H1 (cell line): ENCODE measurements at regions not wholly inside any gene's neighbourhood (a gene's known extent, or its start where the extent isn't known, plus 50 kb on each side); places are given as distances from the start of the nearest gene placed in this dataset.

Experiments used
- CTCF ChIA-PET: fragments of 300-600 bp; sonication (Branson Sonifier 250); formaldehyde crosslinking; loops from one replicate; lab custom pipeline; 2021; ENCODE audit not compliant: partially characterized antibody; lab: Charles Lee
- POLR2A ChIA-PET: fragments of 300-600 bp; sonication (Branson Sonifier 250); formaldehyde crosslinking; loops from one replicate; lab custom pipeline; 2021; ENCODE audit warnings: inconsistent platforms; ENCODE audit not compliant: partially characterized antibody; lab: Charles Lee
- DNase-seq, 2 experiments: peaks; one replicate each; pipeline versions ENCODE4 v3.0.0 to v3.0.0-alpha.2; 2010 to 2022; ENCODE audit warnings: low spot score in 2 of 2, low read depth in 1 of 2, mixed read lengths in 1 of 2
- FAIRE-seq: peaks from 2 replicates; lab custom pipeline; 2011; peaks lifted over from hg19 to GRCh38; lab: Jason Lieb, UNC
- H2AFZ ChIP-seq: 2 replicates; pipeline ENCODE4 v1.8.1; 2012; ENCODE audit warnings: low read length, inconsistent platforms
- H2AK5ac ChIP-seq: 2 replicates; pipeline ENCODE4 v1.6.1; 2013; ENCODE audit warnings: low read depth, low read length
- H2BK120ac ChIP-seq: replicated peaks from 2 replicates; pipeline ENCODE3; 2013; ENCODE audit warnings: low read depth, low read length, inconsistent platforms
- H2BK12ac ChIP-seq: 2 replicates; pipeline ENCODE4 v1.6.1; 2013; ENCODE audit warnings: low read depth, low read length
- H2BK15ac ChIP-seq: 2 replicates; pipeline ENCODE4 v1.6.1; 2013; ENCODE audit warnings: low read length
- H2BK20ac ChIP-seq: 2 replicates; pipeline ENCODE4 v1.6.1; 2013; ENCODE audit warnings: low read length
- H2BK5ac ChIP-seq: 2 replicates; pipeline ENCODE4 v1.6.1; 2013; ENCODE audit warnings: low read depth, low read length
- H3K14ac ChIP-seq: 2 replicates; pipeline ENCODE4 v1.6.1; 2013; ENCODE audit warnings: inconsistent platforms; ENCODE audit not compliant: insufficient read length
- H3K18ac ChIP-seq: 2 replicates; pipeline ENCODE4 v1.6.1; 2013; ENCODE audit warnings: low read length; ENCODE audit errors: extremely low read depth
- H3K23ac ChIP-seq: 2 replicates; pipeline ENCODE4 v1.6.1; 2013; ENCODE audit warnings: inconsistent platforms; ENCODE audit not compliant: insufficient read length
- H3K23me2 ChIP-seq: 2 replicates; pipeline ENCODE4 v1.6.1; 2013; ENCODE audit warnings: low read depth, low read length
- H3K27ac ChIP-seq: 2 replicates; pipeline ENCODE4 v1.6.1; 2011; ENCODE audit warnings: low read depth, low read length, inconsistent platforms
- H3K27me3 ChIP-seq, 4 experiments: replicated peaks in 1 of 4; 1 replicate in 1 of 4; 2 replicates in 3 of 4; pipeline versions ENCODE4 v1.6.1 to v1.8.1; 2011 to 2013; ENCODE audit warnings: low read length in 3 of 4, mild to moderate bottlenecking in 3 of 4, inconsistent platforms in 2 of 4, mixed read lengths in 2 of 4, moderate library complexity in 1 of 4; ENCODE audit not compliant: control insufficient read depth in 3 of 4, insufficient read depth in 3 of 4; ENCODE audit errors: extremely low read depth in 1 of 4
- H3K36me3 ChIP-seq, 4 experiments: 2 replicates each; pipeline versions ENCODE4 v1.6.1 to v1.8.1; 2011 to 2013; ENCODE audit warnings: mild to moderate bottlenecking in 4 of 4, low read length in 3 of 4, moderate library complexity in 2 of 4, control low read depth in 1 of 4, inconsistent platforms in 1 of 4; ENCODE audit not compliant: insufficient read depth in 4 of 4, control insufficient read depth in 2 of 4
- H3K4ac ChIP-seq: replicated peaks from 2 replicates; pipeline ENCODE3; 2013; ENCODE audit warnings: low read length, low read depth, mixed read lengths, inconsistent platforms; ENCODE audit not compliant: insufficient read length
- H3K4me1 ChIP-seq, 4 experiments: replicated peaks in 1 of 4; 1 replicate in 1 of 4; 2 replicates in 3 of 4; pipeline versions ENCODE4 v1.6.1 to v1.8.1; 2011 to 2013; ENCODE audit warnings: low read length in 3 of 4, inconsistent platforms in 2 of 4, mixed read lengths in 1 of 4; ENCODE audit not compliant: insufficient read depth in 4 of 4, control insufficient read depth in 3 of 4
- H3K4me2 ChIP-seq, 2 experiments: 2 replicates each; pipeline versions ENCODE4 v1.6.1 to v1.8.1; 2011 to 2013; ENCODE audit warnings: low read depth in 2 of 2, low read length in 2 of 2, control low read depth in 1 of 2, inconsistent platforms in 1 of 2, mild to moderate bottlenecking in 1 of 2; ENCODE audit not compliant: insufficient read depth in 1 of 2
- H3K4me3 ChIP-seq, 4 experiments: fragments of 200-600, 300-600 bp in 1 of 4; sonication (generic), shearing (Covaris generic), sonication (Bioruptor Twin) in 1 of 4; 2 replicates each; pipeline versions ENCODE4 v1.5.1 to v1.8.1; 2011 to 2016; ENCODE audit warnings: low read length in 4 of 4, low read depth in 3 of 4, control low read depth in 2 of 4, inconsistent platforms in 2 of 4, mild to moderate bottlenecking in 2 of 4, mixed read lengths in 1 of 4, moderate library complexity in 1 of 4; ENCODE audit not compliant: insufficient read depth in 2 of 4; ENCODE audit errors: extremely low read depth in 1 of 4
- H3K56ac ChIP-seq: replicated peaks from 2 replicates; pipeline ENCODE3; 2013; ENCODE audit warnings: low read depth, mild to moderate bottlenecking, mixed read lengths, low read length, inconsistent platforms; ENCODE audit not compliant: insufficient read length
- H3K79me1 ChIP-seq: 2 replicates; pipeline ENCODE4 v1.6.1; 2013; ENCODE audit warnings: low read depth, low read length, control low read depth
- H3K79me2 ChIP-seq, 2 experiments: 2 replicates each; pipeline versions ENCODE4 v1.6.1 to v1.8.1; 2012 to 2013; ENCODE audit warnings: low read length in 2 of 2, mild to moderate bottlenecking in 2 of 2, inconsistent platforms in 1 of 2; ENCODE audit not compliant: insufficient read depth in 2 of 2, control insufficient read depth in 1 of 2
- H3K9ac ChIP-seq, 4 experiments: replicated peaks in 1 of 4; 1 replicate in 1 of 4; 2 replicates in 3 of 4; pipeline versions ENCODE4 v1.6.1 to v1.8.1; 2011 to 2013; ENCODE audit warnings: low read depth in 3 of 4, low read length in 3 of 4, control low read depth in 2 of 4, mild to moderate bottlenecking in 2 of 4, moderate library complexity in 2 of 4, inconsistent platforms in 1 of 4; ENCODE audit errors: extremely low read depth in 1 of 4
- H3K9me3 ChIP-seq, 2 experiments: 2 replicates each; pipeline versions ENCODE4 v1.6.1 to v1.8.1; 2012 to 2013; ENCODE audit warnings: mild to moderate bottlenecking in 2 of 2, moderate library complexity in 2 of 2, control low read depth in 1 of 2, inconsistent platforms in 1 of 2, low read depth in 1 of 2, low read length in 1 of 2, mixed read lengths in 1 of 2; ENCODE audit not compliant: insufficient read depth in 2 of 2
- H4K20me1 ChIP-seq, 2 experiments: replicated peaks in 1 of 2; 2 replicates each; pipeline versions ENCODE3 to v1.8.1; 2011 to 2013; ENCODE audit warnings: inconsistent platforms in 2 of 2, low read length in 2 of 2, mild to moderate bottlenecking in 1 of 2; ENCODE audit not compliant: insufficient read depth in 2 of 2, control insufficient read depth in 1 of 2
- H4K5ac ChIP-seq: 2 replicates; pipeline ENCODE4 v1.6.1; 2013; ENCODE audit warnings: low read length, low read depth, mixed read lengths, inconsistent platforms; ENCODE audit not compliant: insufficient read length
- H4K8ac ChIP-seq: 2 replicates; pipeline ENCODE4 v1.8.0; 2013; ENCODE audit warnings: mild to moderate bottlenecking, moderate library complexity, low read length, inconsistent platforms; ENCODE audit not compliant: insufficient read depth; ENCODE audit errors: extremely low read depth
- H4K91ac ChIP-seq: replicated peaks from 2 replicates; pipeline ENCODE3; 2013; ENCODE audit warnings: low read length, mixed read lengths, inconsistent platforms; ENCODE audit not compliant: insufficient read length
- ATF2 ChIP-seq: IDR thresholded peaks from 2 replicates; pipeline ENCODE4 v1.6.1; 2012; ENCODE audit warnings: low read length, inconsistent platforms
- BCL11A ChIP-seq, 2 experiments: IDR thresholded peaks; one replicate each; pipeline ENCODE4 v1.6.1; 2011; ENCODE audit warnings: low read depth in 2 of 2, low read length in 2 of 2, mild to moderate bottlenecking in 2 of 2
- BRCA1 ChIP-seq: IDR thresholded peaks from 2 replicates; pipeline ENCODE4 v1.6.1; 2012; ENCODE audit warnings: low read depth, low read length, improper control_type of control experiment
- CTBP2 ChIP-seq: IDR thresholded peaks from 2 replicates; pipeline ENCODE4 v1.7.0; 2011; ENCODE audit warnings: borderline replicate concordance, mild to moderate bottlenecking, moderate library complexity, mixed read lengths, low read length; ENCODE audit not compliant: insufficient read depth, insufficient read length
- EGR1 ChIP-seq: IDR thresholded peaks from 2 replicates; pipeline ENCODE4 v1.6.1; 2011; ENCODE audit warnings: low read depth, low read length, borderline replicate concordance
- EP300 ChIP-seq, 2 experiments: IDR thresholded peaks; 1 replicate in 1 of 2; 2 replicates in 1 of 2; pipeline ENCODE4 v1.6.1; 2011 to 2012; ENCODE audit warnings: low read depth in 2 of 2, low read length in 2 of 2, mild to moderate bottlenecking in 2 of 2, borderline replicate concordance in 1 of 2, inconsistent platforms in 1 of 2, moderate library complexity in 1 of 2
- EZH2 ChIP-seq: fragments of 200-600 bp; sonication (generic); IDR thresholded peaks from 2 replicates; pipeline ENCODE4 v1.7.1; 2012; ENCODE audit warnings: low read depth, mild to moderate bottlenecking, moderate library complexity, low read length, inconsistent platforms; ENCODE audit not compliant: severe bottlenecking
- GTF2F1 ChIP-seq: IDR thresholded peaks from 2 replicates; pipeline ENCODE4 v1.6.1; 2012; ENCODE audit warnings: low read depth, low read length, improper control_type of control experiment, borderline replicate concordance
- JUND ChIP-seq: IDR thresholded peaks from 2 replicates; pipeline ENCODE4 v1.6.1; 2011; ENCODE audit warnings: mild to moderate bottlenecking, improper control_type of control experiment, low read length
- KDM5A ChIP-seq: fragments of 200-600 bp; IDR thresholded peaks from 2 replicates; pipeline ENCODE4 v1.7.1; 2012; ENCODE audit warnings: mild to moderate bottlenecking, low read length, inconsistent platforms, mixed read lengths
- SRF ChIP-seq: IDR thresholded peaks from 2 replicates; pipeline ENCODE4 v1.6.1; 2011; ENCODE audit warnings: mild to moderate bottlenecking, low read depth, low read length, moderate library complexity
- YY1 ChIP-seq: IDR thresholded peaks from 2 replicates; pipeline ENCODE4 v1.6.1; 2011; ENCODE audit warnings: low read depth, mild to moderate bottlenecking, low read length
- WGBS, 2 experiments: shearing (Covaris generic) in 1 of 2; methylation state at CpG; one replicate each; pipeline versions ENCODE4 v1.1.6 to v1.1.7; 2013 to 2015; ENCODE audit warnings: low lambda C conversion rate in 2 of 2, mixed read lengths in 2 of 2, inconsistent platforms in 1 of 2, low coverage in 1 of 2, missing lambda C conversion rate in 1 of 2; ENCODE audit not compliant: insufficient replicate concordance in 2 of 2, insufficient coverage in 1 of 2, insufficient read length in 1 of 2; ENCODE audit errors: extremely low coverage in 1 of 2, missing lambda C conversion rate in 1 of 2; 5-methylcytosine and 5-hydroxymethylcytosine counted together
- TF ChIP-seq, protein P1 (sequence below): IDR thresholded peaks from 2 replicates; pipeline ENCODE4 v1.6.1; 2012; ENCODE audit warnings: inconsistent platforms

DNA sequence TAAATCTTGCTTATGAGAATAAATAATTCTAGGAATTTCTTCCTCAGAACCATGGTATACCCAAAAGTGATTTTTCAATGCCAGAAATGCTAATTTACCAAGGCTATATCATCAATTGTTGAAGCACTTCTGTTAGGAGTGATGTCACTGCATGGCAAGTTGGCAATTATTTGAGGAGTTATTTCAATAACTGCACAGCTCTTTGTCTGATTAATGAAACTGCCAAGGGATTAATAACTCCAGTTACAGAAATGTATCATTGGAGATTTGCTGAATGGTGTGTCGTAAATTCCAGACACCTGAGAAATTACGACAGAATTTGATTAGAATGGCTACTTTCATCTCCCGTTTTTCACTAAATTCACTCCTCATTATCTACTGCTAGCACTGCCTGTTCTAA, 182.6 kb upstream of the TYRP1 start:
- FAIRE-seq: no peak
- H2BK12ac ChIP-seq: no peak overlapping the region
- TF ChIP-seq BRCA1: no peak
- TF ChIP-seq EGR1: no peak
- TF ChIP-seq KDM5A: no peak
- no peak for TF ChIP-seq YY1
- no peak for TF ChIP-seq EP300 (IDR thresholded peaks at IDR 0.05; ENCODE audit: borderline replicate concordance in 1 of 2, low read depth in 2 of 2, low read length in 2 of 2)
- TF ChIP-seq JUND: no peak
- TF ChIP-seq GTF2F1: no peak
- TF ChIP-seq BCL11A (IDR thresholded peaks at IDR 0.05; ENCODE audit: low read depth in 2 of 2, low read length in 2 of 2): no peak
- TF ChIP-seq EZH2: no peak
- no peak for TF ChIP-seq CTBP2
- no peak for TF ChIP-seq SRF
- no peak for TF ChIP-seq ATF2
- TF ChIP-seq, protein P1, sequence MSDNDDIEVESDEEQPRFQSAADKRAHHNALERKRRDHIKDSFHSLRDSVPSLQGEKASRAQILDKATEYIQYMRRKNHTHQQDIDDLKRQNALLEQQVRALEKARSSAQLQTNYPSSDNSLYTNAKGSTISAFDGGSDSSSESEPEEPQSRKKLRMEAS: no peak

More for the DNA sequence above, 182.6 kb upstream of the TYRP1 start:
- H3K18ac ChIP-seq: no peak overlapping the region
- no peak overlapping the region for H2AK5ac ChIP-seq
- H3K4me1 ChIP-seq: no peaks in the 10 kb centered on the region
- H3K4ac ChIP-seq: no peak overlapping the region
- no peaks in the 10 kb centered on the region for H3K23me2 ChIP-seq
- no peak overlapping the region for H2BK20ac ChIP-seq
- no peak overlapping the region for H2AFZ ChIP-seq
- no peak overlapping the region for H2BK120ac ChIP-seq
- H3K27ac ChIP-seq: no peak overlapping the region
- H3K4me3 ChIP-seq: no peak overlapping the region
- no peak overlapping the region for H4K91ac ChIP-seq
- no peaks in the 10 kb centered on the region for H3K79me1 ChIP-seq
- H4K5ac ChIP-seq: no peak overlapping the region
- no peak overlapping the region for H3K56ac ChIP-seq
- ChIA-PET POLR2A (no interaction called here), CTCF (no interaction called here)
- no peak for DNase-seq
- H4K8ac ChIP-seq: no peak overlapping the region
- no peak overlapping the region for H3K14ac ChIP-seq
- H3K9ac ChIP-seq: no peak overlapping the region
- H2BK15ac ChIP-seq: no peak overlapping the region
- no peaks in the 10 kb centered on the region; a peak in 1 of 8 replicates for H3K36me3 ChIP-seq
- no peaks in the 10 kb centered on the region for H3K79me2 ChIP-seq
- H2BK5ac ChIP-seq: no peak overlapping the region
- H4K20me1 ChIP-seq: no peaks in the 10 kb centered on the region
- no peaks in the 10 kb centered on the region for H3K9me3 ChIP-seq
- H3K4me2 ChIP-seq: no peak overlapping the region
- no peaks in the 10 kb centered on the region for H3K27me3 ChIP-seq
- 75% methylated on average over 3 of the region's 3 CpGs; no CpG with 5 or more reads in 1 of the 2 experiments for WGBS, 2 experiments
- no peak overlapping the region for H3K23ac ChIP-seq
